ENCODE measurements at regions not wholly inside any gene's neighbourhood (a gene's known extent, or its start where the extent isn't known, plus 50 kb on each side); places are given as distances from the start of the nearest gene placed in this dataset.

- WGBS, 2 experiments (ENCODE audit: extremely low coverage in 1 of 2, insufficient coverage in 1 of 2, insufficient read length in 1 of 2, insufficient replicate concordance in 2 of 2, low coverage in 1 of 2, low lambda C conversion rate in 2 of 2, missing lambda C conversion rate in 1 of 2): 63% methylated on average over 4 of the region's 4 CpGs; no CpG with 5 or more reads in 1 of the 2 experiments
- no peaks in the 10 kb centered on the region for H4K20me1 ChIP-seq (replicated peaks in 1 of 2; ENCODE audit: control insufficient read depth in 1 of 2, insufficient read depth in 2 of 2, low read length in 2 of 2)
- H3K9ac ChIP-seq (replicated peaks in 1 of 4; ENCODE audit: extremely low read depth in 1 of 4, low read depth in 3 of 4, low read length in 3 of 4): no peak overlapping the region
- H4K91ac ChIP-seq (replicated peaks; ENCODE audit: insufficient read length, low read length): no peak overlapping the region
- no peak overlapping the region for H2BK12ac ChIP-seq (ENCODE audit: low read depth, low read length)
- no peak overlapping the region for H2AFZ ChIP-seq (ENCODE audit: low read length)
- H2BK20ac ChIP-seq (ENCODE audit: low read length): no peak overlapping the region
- H2AK5ac ChIP-seq (ENCODE audit: low read depth, low read length): no peak overlapping the region
- no peak overlapping the region for H3K14ac ChIP-seq (ENCODE audit: insufficient read length)
- H3K23ac ChIP-seq (ENCODE audit: insufficient read length): no peak overlapping the region
- no peaks in the 10 kb centered on the region for H3K79me2 ChIP-seq (ENCODE audit: control insufficient read depth in 1 of 2, insufficient read depth in 2 of 2, low read length in 2 of 2)
- H4K5ac ChIP-seq (ENCODE audit: insufficient read length, low read depth, low read length): no peak overlapping the region
- no peaks in the 10 kb centered on the region for H3K79me1 ChIP-seq (ENCODE audit: low read depth, low read length)
- H3K4ac ChIP-seq (replicated peaks; ENCODE audit: insufficient read length, low read depth, low read length): no peak overlapping the region
- H3K27ac ChIP-seq (ENCODE audit: low read depth, low read length): no peak overlapping the region
- no peak overlapping the region for H3K4me3 ChIP-seq (ENCODE audit: extremely low read depth in 1 of 4, insufficient read depth in 2 of 4, low read depth in 3 of 4, low read length in 4 of 4)
- no peak overlapping the region for H2BK5ac ChIP-seq (ENCODE audit: low read depth, low read length)
- H3K56ac ChIP-seq (replicated peaks; ENCODE audit: insufficient read length, low read depth, low read length): no peak overlapping the region
- H2BK15ac ChIP-seq (ENCODE audit: low read length): no peak overlapping the region
- peaks cover 54 to 78% of the 10 kb centered on the region in 2 experiments for H3K9me3 ChIP-seq (ENCODE audit: insufficient read depth in 2 of 2, low read depth in 1 of 2, low read length in 1 of 2)
- H2BK120ac ChIP-seq (replicated peaks; ENCODE audit: low read depth, low read length): no peak overlapping the region
- H4K8ac ChIP-seq (ENCODE audit: extremely low read depth, insufficient read depth, low read length): no peak overlapping the region
- FAIRE-seq (no peak), DNase-seq (ENCODE audit: low read depth in 1 of 2, low spot score in 2 of 2) (no peak)
- H3K18ac ChIP-seq (ENCODE audit: extremely low read depth, low read length): no peak overlapping the region
- no peak overlapping the region for H3K4me2 ChIP-seq (ENCODE audit: insufficient read depth in 1 of 2, low read depth in 2 of 2, low read length in 2 of 2)
- CTCF ChIA-PET (ENCODE audit: partially characterized antibody): interaction anchor here (1.1 kb wide), 1 partner anchor 8 kb away, joined by 3 read pairs; no protein-coding TSS in a partner anchor
- no peaks in the 10 kb centered on the region for H3K4me1 ChIP-seq (replicated peaks in 1 of 4; ENCODE audit: control insufficient read depth in 3 of 4, insufficient read depth in 4 of 4, low read length in 3 of 4)
- H3K27me3 ChIP-seq (replicated peaks in 1 of 4; ENCODE audit: control insufficient read depth in 3 of 4, extremely low read depth in 1 of 4, insufficient read depth in 3 of 4, low read length in 3 of 4): no peaks in the 10 kb centered on the region
- no peaks in the 10 kb centered on the region for H3K36me3 ChIP-seq (ENCODE audit: control insufficient read depth in 2 of 4, insufficient read depth in 4 of 4, low read length in 3 of 4)
- H3K23me2 ChIP-seq (ENCODE audit: low read depth, low read length): no peaks in the 10 kb centered on the region
- POLR2A ChIA-PET (ENCODE audit: partially characterized antibody): no interaction called here
- no peak for TF ChIP-seq BACH1 (IDR thresholded peaks at IDR 0.05; ENCODE audit: low read length)
- TF ChIP-seq TCF12 (IDR thresholded peaks at IDR 0.05; ENCODE audit: low read depth, low read length): no peak
- TF ChIP-seq ASH2L (IDR thresholded peaks at IDR 0.05; ENCODE audit: low read length): no peak
- TF ChIP-seq, protein P1, sequence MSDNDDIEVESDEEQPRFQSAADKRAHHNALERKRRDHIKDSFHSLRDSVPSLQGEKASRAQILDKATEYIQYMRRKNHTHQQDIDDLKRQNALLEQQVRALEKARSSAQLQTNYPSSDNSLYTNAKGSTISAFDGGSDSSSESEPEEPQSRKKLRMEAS (IDR thresholded peaks at IDR 0.05): no peak
- TF ChIP-seq SIX5 (IDR thresholded peaks at IDR 0.05; ENCODE audit: low read depth, low read length): no peak
- no peak for TF ChIP-seq HDAC2 (IDR thresholded peaks at IDR 0.05; ENCODE audit: borderline replicate concordance in 1 of 2, low read depth in 2 of 2, low read length in 2 of 2)
- no peak for TF ChIP-seq EZH2 (IDR thresholded peaks at IDR 0.05; ENCODE audit: low read depth, low read length, severe bottlenecking)
- TF ChIP-seq SP2 (IDR thresholded peaks at IDR 0.05; ENCODE audit: low read length): no peak
- TF ChIP-seq RFX5 (IDR thresholded peaks at IDR 0.05; ENCODE audit: borderline replicate concordance, low read depth, low read length): no peak
- TF ChIP-seq TBP (IDR thresholded peaks at IDR 0.05; ENCODE audit: low read depth, low read length): no peak
- TF ChIP-seq RNF2 (IDR thresholded peaks at IDR 0.05; ENCODE audit: borderline replicate concordance, low read depth, low read length, missing control alignments, poor library complexity, severe bottlenecking): no peak
- no peak for TF ChIP-seq TAF1 (IDR thresholded peaks at IDR 0.05; ENCODE audit: low read depth, low read length)
- no peak for TF ChIP-seq CEBPB (IDR thresholded peaks at IDR 0.05; ENCODE audit: low read depth, low read length)
- no peak for TF ChIP-seq SRF (IDR thresholded peaks at IDR 0.05; ENCODE audit: low read depth, low read length)
- TF ChIP-seq KDM1A (IDR thresholded peaks at IDR 0.05; ENCODE audit: borderline replicate concordance, low read length): no peak
Observed at GRCh38 chr19:57063070-57063469, 56.7 kb upstream of the USP29 start.
